ENCODE measurements at regions not wholly inside any gene's neighbourhood (a gene's known extent, or its start where the extent isn't known, plus 50 kb on each side); places are given as distances from the start of the nearest gene placed in this dataset.

DNA sequence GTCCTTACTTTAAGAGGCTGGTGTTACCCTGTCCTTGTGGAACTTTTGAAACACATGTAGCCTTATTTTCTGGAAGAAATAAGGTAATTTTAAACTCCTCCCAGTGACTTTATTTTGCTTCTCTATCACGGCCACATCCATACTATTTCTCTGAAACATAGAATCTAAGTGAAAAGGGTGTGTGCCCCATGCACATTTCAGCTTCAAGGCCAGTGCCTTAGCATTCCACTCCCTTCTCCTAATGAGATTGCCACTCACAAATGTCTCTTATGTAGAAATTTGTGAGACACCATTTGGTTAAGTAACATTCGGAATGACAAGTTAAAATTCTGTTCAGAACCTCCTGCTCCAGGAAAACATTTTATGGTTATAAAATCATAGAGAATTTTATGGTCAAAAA lies 562.7 kb downstream of the TUSC7 start:
- TF ChIP-seq, protein P1, sequence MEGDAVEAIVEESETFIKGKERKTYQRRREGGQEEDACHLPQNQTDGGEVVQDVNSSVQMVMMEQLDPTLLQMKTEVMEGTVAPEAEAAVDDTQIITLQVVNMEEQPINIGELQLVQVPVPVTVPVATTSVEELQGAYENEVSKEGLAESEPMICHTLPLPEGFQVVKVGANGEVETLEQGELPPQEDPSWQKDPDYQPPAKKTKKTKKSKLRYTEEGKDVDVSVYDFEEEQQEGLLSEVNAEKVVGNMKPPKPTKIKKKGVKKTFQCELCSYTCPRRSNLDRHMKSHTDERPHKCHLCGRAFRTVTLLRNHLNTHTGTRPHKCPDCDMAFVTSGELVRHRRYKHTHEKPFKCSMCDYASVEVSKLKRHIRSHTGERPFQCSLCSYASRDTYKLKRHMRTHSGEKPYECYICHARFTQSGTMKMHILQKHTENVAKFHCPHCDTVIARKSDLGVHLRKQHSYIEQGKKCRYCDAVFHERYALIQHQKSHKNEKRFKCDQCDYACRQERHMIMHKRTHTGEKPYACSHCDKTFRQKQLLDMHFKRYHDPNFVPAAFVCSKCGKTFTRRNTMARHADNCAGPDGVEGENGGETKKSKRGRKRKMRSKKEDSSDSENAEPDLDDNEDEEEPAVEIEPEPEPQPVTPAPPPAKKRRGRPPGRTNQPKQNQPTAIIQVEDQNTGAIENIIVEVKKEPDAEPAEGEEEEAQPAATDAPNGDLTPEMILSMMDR (IDR thresholded peaks at IDR 0.05; ENCODE audit: low read depth, low read length), result no peak
- TF ChIP-seq EZH2phosphoT487 (IDR thresholded peaks at IDR 0.05; ENCODE audit: low read depth), result no peak

Measured in OCI-LY3 (cell line).